NCI-H187 treated with DMSO at 0.1 percent for 48 hours (cell line): ENCODE measurements at regions not wholly inside any gene's neighbourhood (a gene's known extent, or its start where the extent isn't known, plus 50 kb on each side); places are given as distances from the start of the nearest gene placed in this dataset.
"Not testable (repeated sequence)": the region's sequence is repeated elsewhere in the genome, so short reads cannot be mapped to it uniquely, and the experiment has no call there.

Experiments used
- DNase-seq: peaks from one replicate; lab custom pipeline; 2025; lab: John Stamatoyannopoulos, UW

DNA sequence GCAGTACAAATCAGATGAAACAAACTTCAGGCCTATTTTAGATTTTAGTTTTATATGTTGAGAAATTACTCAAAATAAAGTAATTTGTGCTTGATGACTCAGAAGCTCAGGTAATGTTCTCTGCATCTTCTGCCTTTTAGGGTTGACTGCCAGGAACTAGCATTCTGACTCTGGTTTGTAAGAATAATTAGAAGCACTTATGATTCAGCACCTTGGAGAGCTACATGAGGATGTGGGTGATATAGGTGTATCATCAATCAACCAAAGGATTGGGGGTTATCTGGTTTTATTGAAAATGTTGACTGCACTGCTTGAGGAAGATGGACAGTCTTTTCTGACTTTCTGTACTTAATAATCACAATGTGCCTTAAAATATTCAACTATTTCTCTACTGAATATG is 118.7 kb upstream of the SGCD start:
- no peak for DNase-seq

DNA sequence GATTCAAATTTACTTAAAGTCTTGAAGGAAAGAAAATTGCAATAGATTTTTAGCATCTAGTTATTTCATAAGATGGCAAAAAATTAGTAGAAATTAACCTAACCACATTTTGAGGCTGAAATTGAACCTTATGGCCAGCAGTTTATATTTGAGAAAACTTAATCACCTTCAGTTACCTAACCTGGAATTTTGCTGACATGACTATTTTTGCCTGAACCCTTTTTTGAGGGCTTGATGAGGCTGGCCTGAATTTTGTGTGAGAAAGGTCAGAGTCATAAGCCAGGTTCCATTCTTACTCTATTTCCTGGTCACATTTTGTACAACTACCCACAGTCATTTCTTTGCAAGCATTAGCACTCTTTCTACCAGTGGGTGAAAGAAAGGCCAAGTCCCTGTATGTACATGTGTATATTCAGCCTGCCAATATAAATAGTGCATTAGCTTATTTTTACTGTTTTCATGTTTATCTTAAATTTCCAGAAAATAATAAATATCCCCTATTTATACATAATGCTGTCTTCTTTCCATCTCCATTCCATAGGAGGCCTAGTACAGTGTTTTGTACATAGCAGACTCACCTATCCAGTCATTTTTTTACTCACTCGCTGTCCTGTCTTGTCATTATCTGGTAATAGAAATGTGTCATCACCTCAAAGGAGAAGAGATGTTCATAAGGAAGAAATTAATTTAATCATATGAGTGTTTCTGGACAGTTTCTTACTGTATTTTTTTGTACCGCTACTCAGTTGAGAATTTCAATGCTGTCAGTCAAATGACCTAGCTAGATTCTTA is 108.4 kb upstream of the SGCD start:
- DNase-seq = no peak

- DNase-seq = no peak
These were observed 107.4 kb upstream of the SGCD start for GRCh38 chr5:156219483-156220005.

- no peak for DNase-seq
These were observed 105.1 kb upstream of the SGCD start for GRCh38 chr5:156221816-156222215.

DNA sequence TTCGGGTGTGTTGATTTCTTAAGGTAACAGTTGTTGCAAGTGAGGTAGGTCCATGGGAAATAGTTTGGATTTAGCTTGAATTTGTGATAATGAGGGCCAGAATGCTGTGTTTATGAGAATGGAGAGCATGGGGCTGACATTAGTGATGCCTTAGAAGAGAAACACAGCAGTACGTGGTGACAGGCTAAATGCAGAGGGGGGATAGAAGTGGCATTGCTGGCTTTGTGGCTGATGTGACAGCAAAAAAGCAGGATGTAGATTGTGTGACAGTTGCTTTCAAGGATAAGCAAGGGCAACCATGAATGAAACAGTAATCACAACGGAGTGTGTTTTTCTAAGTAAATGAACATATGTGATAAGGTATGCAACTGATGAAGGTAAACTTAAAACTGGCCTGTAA is 103.4 kb upstream of the SGCD start:
- DNase-seq = no peak

GRCh38 chr5:156226485-156226884 is 100.5 kb upstream of the SGCD start:
- DNase-seq = not testable (repeated sequence)

GRCh38 chr5:156230887-156231286 is 96.1 kb upstream of the SGCD start:
- DNase-seq = no peak

DNA sequence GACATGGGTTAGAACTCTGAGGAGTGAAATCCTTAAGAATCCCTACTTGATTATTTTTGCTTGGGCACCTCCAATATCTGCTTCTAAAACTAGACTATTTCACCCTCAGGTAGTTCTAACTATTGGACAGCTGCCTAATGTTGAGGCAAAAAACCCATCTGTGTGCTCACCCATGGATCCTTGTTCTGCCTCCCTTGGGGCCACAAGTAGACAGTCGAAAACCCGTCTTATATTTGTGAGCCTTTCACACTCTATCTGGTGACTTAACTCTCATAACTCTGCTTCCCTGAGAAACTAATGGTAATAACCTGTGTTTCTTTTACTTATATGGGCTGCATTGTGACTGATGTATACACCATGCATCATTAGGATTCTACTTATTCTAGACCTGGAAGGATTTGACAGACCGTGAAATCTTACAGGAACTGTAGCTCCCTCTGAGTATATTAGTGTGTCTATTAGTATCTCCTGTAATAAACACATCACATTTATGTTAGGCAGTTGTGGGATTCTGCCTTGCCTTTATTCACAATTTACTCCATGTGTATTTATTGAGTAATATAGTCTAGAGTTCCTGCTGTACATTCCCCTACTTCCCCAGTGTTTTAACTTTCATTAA is 94.6 kb upstream of the SGCD start:
- DNase-seq = no peak

GRCh38 chr5:156237361-156237760 is 89.6 kb upstream of the SGCD start:
- no peak for DNase-seq

DNA sequence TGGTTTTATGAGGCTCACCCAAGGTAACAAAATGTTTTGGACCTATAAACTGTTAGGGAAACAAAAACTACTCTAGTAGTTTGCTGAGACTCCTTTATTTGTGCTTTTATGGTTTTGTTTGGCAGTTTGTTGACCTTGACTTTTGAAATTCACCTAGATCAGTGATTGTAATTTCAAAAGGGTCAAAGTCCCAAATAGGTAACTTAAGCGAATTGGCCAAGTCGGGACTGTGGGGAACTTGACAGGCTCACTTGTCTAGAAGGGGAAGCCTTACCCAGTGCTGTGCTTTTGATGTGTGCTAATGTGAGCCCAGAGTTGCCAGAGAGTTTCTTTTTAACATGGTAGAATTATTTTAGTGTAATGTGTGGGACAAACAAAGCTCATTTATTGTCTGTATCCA is 87.2 kb upstream of the SGCD start:
- DNase-seq = no peak

DNA sequence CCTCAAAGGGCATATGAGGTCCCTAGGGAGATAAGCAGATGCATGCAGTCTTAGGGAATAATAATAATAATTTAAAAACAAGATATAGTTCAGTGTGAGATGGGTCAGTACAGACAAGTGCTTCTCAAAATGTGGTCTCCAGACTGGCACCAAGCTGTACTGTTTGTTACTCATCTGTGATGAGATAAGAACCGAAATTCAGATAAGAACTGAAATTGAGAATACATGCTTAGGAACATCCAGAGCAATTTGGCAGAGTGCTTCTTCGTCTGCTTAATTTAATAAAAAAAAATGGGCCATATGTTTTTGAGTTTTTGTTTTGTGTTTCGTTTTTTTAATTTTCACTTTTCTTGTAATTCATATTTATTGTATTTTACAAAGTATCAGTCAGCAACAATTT is 86.5 kb upstream of the SGCD start:
- DNase-seq = no peak

- DNase-seq = no peak
These were observed 85.7 kb upstream of the SGCD start for GRCh38 chr5:156241266-156241665.

- no peak for DNase-seq
These were observed 81.1 kb upstream of the SGCD start for GRCh38 chr5:156245895-156246294.

- DNase-seq = no peak
These were observed 75.9 kb upstream of the SGCD start for GRCh38 chr5:156251076-156251475.

DNA sequence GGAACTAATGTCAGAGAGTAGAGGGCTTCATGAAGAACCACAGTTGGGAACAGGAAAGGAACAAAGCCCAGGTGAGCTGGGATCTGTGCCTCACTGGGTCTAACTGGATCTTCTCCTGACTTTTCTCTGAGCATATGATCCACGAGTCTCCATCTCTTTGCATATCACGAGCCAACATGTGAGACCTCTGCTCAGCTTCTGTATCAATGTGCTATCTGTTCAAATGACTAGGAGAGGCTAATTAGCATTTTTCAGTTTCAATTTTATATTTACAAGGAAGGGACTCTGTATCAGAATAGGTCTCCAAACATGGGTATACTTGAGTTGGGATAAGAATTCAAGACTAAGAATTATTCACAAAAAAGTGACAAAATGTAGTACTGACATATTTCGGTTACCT is 73.8 kb upstream of the SGCD start:
- no peak for DNase-seq

DNA sequence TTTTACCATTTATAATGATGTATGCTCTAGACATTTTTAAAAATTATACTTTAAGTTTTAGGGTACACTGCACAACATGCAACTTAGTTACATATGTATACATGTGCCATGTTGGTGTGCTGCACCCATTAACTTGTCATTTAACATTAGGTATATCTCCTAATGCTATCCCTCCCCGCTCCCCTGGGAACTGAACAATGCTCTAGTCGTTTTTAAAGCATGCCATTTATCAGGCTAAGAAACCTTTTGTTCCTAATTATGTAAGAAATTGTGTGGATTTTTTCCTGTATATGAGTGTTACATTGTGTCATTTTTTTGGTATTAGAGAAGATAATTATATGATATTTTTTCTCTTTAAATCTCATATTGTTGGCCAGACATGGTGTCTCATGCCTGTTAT is 72.8 kb upstream of the SGCD start:
- DNase-seq = no peak

- DNase-seq = no peak
These were observed 70.3 kb upstream of the SGCD start for GRCh38 chr5:156256642-156257041.

- DNase-seq = no peak
These were observed 68.0 kb upstream of the SGCD start for GRCh38 chr5:156258934-156259333.

GRCh38 chr5:156259618-156260017 is 67.3 kb upstream of the SGCD start:
- no peak for DNase-seq

GRCh38 chr5:156261275-156261939 is 65.6 kb upstream of the SGCD start:
- DNase-seq = no peak

DNA sequence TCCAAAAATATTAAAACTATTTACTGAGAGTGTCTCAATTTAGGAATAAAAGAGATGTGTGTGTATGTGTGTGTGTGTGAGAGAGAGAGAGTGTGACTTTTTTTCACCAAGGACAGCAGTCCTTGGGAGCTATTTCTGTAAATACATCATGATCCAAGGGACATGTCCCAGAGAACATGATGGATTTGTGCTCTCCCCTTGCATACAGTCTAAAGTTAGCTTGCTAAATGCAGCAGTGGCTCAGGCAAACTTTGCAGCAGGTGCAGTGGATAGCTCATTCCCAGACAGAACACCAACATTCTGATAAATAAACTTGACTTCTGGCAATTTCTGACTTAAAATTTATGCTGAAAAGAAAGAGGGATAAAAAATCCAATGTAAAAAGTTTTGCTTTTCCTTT is 55.4 kb upstream of the SGCD start:
- DNase-seq = no peak

GRCh38 chr5:156272139-156272538 is 54.8 kb upstream of the SGCD start:
- no peak for DNase-seq

DNA sequence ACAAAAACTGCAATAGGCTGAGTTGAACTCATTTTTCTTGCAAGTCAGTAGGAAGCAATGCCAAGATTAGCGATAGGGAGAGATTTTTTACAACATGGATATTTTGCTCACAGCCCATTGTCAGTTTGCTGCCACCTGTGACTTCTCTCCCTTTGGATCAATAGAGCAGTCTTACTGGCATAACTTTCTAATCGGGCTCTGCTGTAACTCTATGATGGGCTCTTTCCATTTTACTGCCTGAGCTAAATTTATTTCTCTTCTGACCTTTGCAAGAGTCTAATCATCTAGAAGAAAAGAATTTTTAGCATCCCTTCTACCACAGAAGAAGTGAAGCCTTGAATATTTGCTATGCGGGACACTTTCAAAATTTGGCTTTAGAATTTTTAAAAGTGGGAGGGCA is 53.6 kb upstream of the SGCD start:
- DNase-seq = no peak
